Vagina (tissue), 2 donors: ENCODE measurements at regions not wholly inside any gene's neighbourhood (a gene's known extent, or its start where the extent isn't known, plus 50 kb on each side); places are given as distances from the start of the nearest gene placed in this dataset.

Source experiments
- DNase-seq, 2 donors: peaks; one replicate each; pipeline ENCODE4 v3.0.0-alpha.2; 2017; ENCODE audit errors: extremely low spot score in 2 of 2
- H3K27ac ChIP-seq: fragments of 200-600 bp; sonication (generic); one replicate; pipeline ENCODE4 v1.5.1; 2019
- H3K27me3 ChIP-seq: fragments of 200-600 bp; sonication (generic); one replicate; pipeline ENCODE4 v1.5.1; 2019
- H3K36me3 ChIP-seq, 2 donors: fragments of 200-600 bp; sonication (generic); one replicate each; pipeline ENCODE4 v1.5.1; 2017 to 2019
- H3K4me1 ChIP-seq: fragments of 200-600 bp; sonication (generic); one replicate; pipeline ENCODE4 v1.5.1; 2019
- H3K4me3 ChIP-seq, 2 donors: fragments of 200-600 bp; sonication (generic); 1 replicate in 1 of 2; 2 replicates in 1 of 2; pipeline ENCODE4 v1.5.1; 2016 to 2019
- H3K9me3 ChIP-seq: fragments of 200-600 bp; sonication (generic); one replicate; pipeline ENCODE4 v1.5.1; 2019
- CTCF ChIP-seq, 3 experiments: fragments of 450-650 bp in 2 of 3; fragments of 200-600 bp in 1 of 3; sonication (generic) in 1 of 3; IDR thresholded peaks; one replicate each; pipeline ENCODE4 v1.5.1; 2017 to 2019; ENCODE audit warnings: antibody characterized with exemption in 3 of 3, mild to moderate bottlenecking in 2 of 3, moderate library complexity in 2 of 3
- POLR2A ChIP-seq, 2 donors: fragments of 450-650 bp; IDR thresholded peaks; one replicate each; pipeline ENCODE4 v1.6.1; 2017; ENCODE audit warnings: antibody characterized with exemption in 2 of 2, mild to moderate bottlenecking in 2 of 2, moderate library complexity in 2 of 2
- POLR2AphosphoS5 ChIP-seq, 2 donors: sonication (generic); formaldehyde crosslinking; IDR thresholded peaks; one replicate each; pipeline ENCODE4 v1.9.0; 2017; ENCODE audit warnings: antibody characterized with exemption in 2 of 2, mild to moderate bottlenecking in 2 of 2, low read depth in 1 of 2; ENCODE audit not compliant: insufficient read depth in 1 of 2
- intact Hi-C: fragments of 100-400 bp; cut with DNase I; formaldehyde crosslinking; loops from one replicate; pipeline ENCODE4 v1.15.1; 2023

GRCh38 chr16:49096176-49096945 is 185.3 kb downstream of the CBLN1 start:
- Histone ChIP-seq H3K4me1 (no peaks in the 10 kb centered on the region), H3K4me3 (no peak overlapping the region), H3K9me3 (no peaks in the 10 kb centered on the region), H3K27ac (no peak overlapping the region), H3K36me3 (no peaks in the 10 kb centered on the region), H3K27me3 (no peaks in the 10 kb centered on the region)
- TF ChIP-seq POLR2AphosphoS5 (IDR thresholded peaks at IDR 0.05; ENCODE audit: insufficient read depth in 1 of 2, low read depth in 1 of 2) = no peak
- no peak for TF ChIP-seq CTCF (IDR thresholded peaks at IDR 0.05)
- no peak for TF ChIP-seq POLR2A (IDR thresholded peaks at IDR 0.05)
- peak in 1 of 2 donors; percentile 67 for DNase-seq
- intact Hi-C loops = no loop called here

- peak in 1 of 2 donors; percentile 37 for DNase-seq
- Histone ChIP-seq H3K4me1 (no peaks in the 10 kb centered on the region), H3K4me3 (no peak overlapping the region), H3K27me3 (no peaks in the 10 kb centered on the region), H3K36me3 (no peaks in the 10 kb centered on the region), H3K9me3 (no peaks in the 10 kb centered on the region), H3K27ac (no peak overlapping the region)
- TF ChIP-seq POLR2AphosphoS5 (IDR thresholded peaks at IDR 0.05; ENCODE audit: insufficient read depth in 1 of 2, low read depth in 1 of 2) (no peak), CTCF (IDR thresholded peaks at IDR 0.05) (no peak)
- intact Hi-C loops = no loop called here
These were observed 186.1 kb downstream of the CBLN1 start for GRCh38 chr16:49095539-49095938.

GRCh38 chr16:49094471-49094870 is 187.2 kb downstream of the CBLN1 start:
- Histone ChIP-seq H3K4me1 (no peaks in the 10 kb centered on the region), H3K36me3 (no peaks in the 10 kb centered on the region), H3K4me3 (no peak overlapping the region), H3K27ac (no peak overlapping the region), H3K27me3 (no peaks in the 10 kb centered on the region), H3K9me3 (no peaks in the 10 kb centered on the region)
- no peak for TF ChIP-seq POLR2AphosphoS5 (IDR thresholded peaks at IDR 0.05; ENCODE audit: insufficient read depth in 1 of 2, low read depth in 1 of 2)
- DNase-seq = peak in 1 of 2 donors; percentile 13
- intact Hi-C loops = no loop called here

- Histone ChIP-seq H3K27ac (no peak overlapping the region), H3K36me3 (no peaks in the 10 kb centered on the region), H3K27me3 (no peaks in the 10 kb centered on the region), H3K4me3 (no peak overlapping the region), H3K9me3 (no peaks in the 10 kb centered on the region), H3K4me1 (no peaks in the 10 kb centered on the region)
- DNase-seq = peak in 1 of 2 donors; percentile 49
- intact Hi-C loops = no loop called here
- TF ChIP-seq CTCF (IDR thresholded peaks at IDR 0.05) (no peak), POLR2A (IDR thresholded peaks at IDR 0.05) (no peak), POLR2AphosphoS5 (IDR thresholded peaks at IDR 0.05; ENCODE audit: insufficient read depth in 1 of 2, low read depth in 1 of 2) (no peak)
These were observed 187.7 kb downstream of the CBLN1 start for GRCh38 chr16:49093939-49094338.

GRCh38 chr16:49092704-49093103 is 188.9 kb downstream of the CBLN1 start:
- H3K9me3 ChIP-seq = no peaks in the 10 kb centered on the region
- TF ChIP-seq POLR2A (IDR thresholded peaks at IDR 0.05) (no peak), CTCF (IDR thresholded peaks at IDR 0.05) (no peak), POLR2AphosphoS5 (IDR thresholded peaks at IDR 0.05; ENCODE audit: insufficient read depth in 1 of 2, low read depth in 1 of 2) (no peak)
- H3K4me3 ChIP-seq = no peak overlapping the region
- DNase-seq = peak in 1 of 2 donors; percentile 29
- intact Hi-C loops = no loop called here
- H3K36me3 ChIP-seq = no peaks in the 10 kb centered on the region
- no peak overlapping the region for H3K27ac ChIP-seq
- no peaks in the 10 kb centered on the region for H3K27me3 ChIP-seq
- no peaks in the 10 kb centered on the region for H3K4me1 ChIP-seq
